PC-3 (cell line): ENCODE measurements at regions not wholly inside any gene's neighbourhood (a gene's known extent, or its start where the extent isn't known, plus 50 kb on each side); places are given as distances from the start of the nearest gene placed in this dataset.

Source experiments
- ATAC-seq: fragments of 200-7000 bp; cut with Tn5 transposase; 2 replicates; pipeline ENCODE4 v1.9.1; 2020; ENCODE audit warnings: mild to moderate bottlenecking, moderate library complexity
- BruUV-seq: library from RNA; stranded (reverse); fragments of 400-500 nt; replicated peaks from 2 replicates; lab custom pipeline; 2021; lab: Mats Ljungman, UMichigan
- CTCF ChIA-PET: fragments of 300-600 bp; sonication (Branson Sonifier 250); formaldehyde crosslinking; loops from one replicate; lab custom pipeline; 2022; ENCODE audit warnings: antibody characterized with exemption; lab: Charles Lee
- POLR2A ChIA-PET: fragments of 300-600 bp; sonication (Branson Sonifier 250); formaldehyde crosslinking; loops from one replicate; lab custom pipeline; 2022; ENCODE audit warnings: antibody characterized with exemption; ENCODE audit not compliant: unreplicated experiment; lab: Charles Lee
- DNase-seq: peaks from one replicate; pipeline ENCODE4 v3.0.0-alpha.2; 2015
- H2AFZ ChIP-seq: fragments of 300-600 bp; sonication (generic); 2 replicates; pipeline ENCODE4 v1.6.0; 2016; ENCODE audit warnings: antibody characterized with exemption, low read length
- H3F3A ChIP-seq: fragments of 300-600 bp; sonication (generic); one replicate; pipeline ENCODE4 v1.6.0; 2017; ENCODE audit warnings: antibody characterized with exemption, low read length, control low read depth, mild to moderate bottlenecking; ENCODE audit not compliant: unreplicated experiment
- H3K27ac ChIP-seq: fragments of 300-600 bp; sonication (generic); 2 replicates; pipeline ENCODE4 v1.5.1; 2016; ENCODE audit warnings: mild to moderate bottlenecking, low read length
- H3K27me3 ChIP-seq: fragments of 300-600 bp; sonication (generic); 2 replicates; pipeline ENCODE4 v1.6.1; 2016; ENCODE audit warnings: low read length, mixed read lengths
- H3K36me3 ChIP-seq: fragments of 300-600 bp; sonication (generic); 2 replicates; pipeline ENCODE4 v1.6.1; 2016; ENCODE audit warnings: low read depth, mixed run types, low read length, mixed read lengths
- H3K4me1 ChIP-seq: fragments of 300-600 bp; sonication (generic); 2 replicates; pipeline ENCODE4 v1.5.1; 2016; ENCODE audit warnings: low read length; ENCODE audit not compliant: insufficient read depth
- H3K4me2 ChIP-seq: fragments of 300-600 bp; sonication (generic); 2 replicates; pipeline ENCODE4 v1.6.0; 2016; ENCODE audit warnings: low read length
- H3K4me3 ChIP-seq: fragments of 300-600 bp; sonication (generic); 2 replicates; pipeline ENCODE4 v1.5.1; 2016; ENCODE audit warnings: mild to moderate bottlenecking, low read length, mixed read lengths
- H3K79me2 ChIP-seq: fragments of 300-600 bp; sonication (generic); 2 replicates; pipeline ENCODE4 v1.6.1; 2017; ENCODE audit warnings: low read length, mixed read lengths
- H3K9ac ChIP-seq: fragments of 300-600 bp; sonication (generic); 2 replicates; pipeline ENCODE4 v1.6.0; 2016; ENCODE audit warnings: mild to moderate bottlenecking, low read length
- H3K9me2 ChIP-seq: fragments of 300-600 bp; sonication (generic); replicated peaks from 2 replicates; pipeline ENCODE4 v1.6.1; 2016; ENCODE audit warnings: mixed run types, low read length, mixed read lengths
- H3K9me3 ChIP-seq: fragments of 300-600 bp; sonication (generic); 2 replicates; pipeline ENCODE4 v1.6.1; 2016; ENCODE audit warnings: low read length, mixed read lengths
- H4K20me1 ChIP-seq: fragments of 300-600 bp; sonication (generic); 2 replicates; pipeline ENCODE4 v1.6.1; 2016; ENCODE audit warnings: low read length, mixed read lengths
- CTCF ChIP-seq: fragments of 300-600 bp; sonication (generic); conservative IDR thresholded peaks from 2 replicates; pipeline ENCODE4 v1.5.1; 2017; ENCODE audit warnings: antibody characterized with exemption, low read depth, mild to moderate bottlenecking, low read length
- EZH2 ChIP-seq: fragments of 300-600 bp; sonication (generic); IDR thresholded peaks from one replicate; pipeline ENCODE4 v1.6.1; 2017; ENCODE audit warnings: antibody characterized with exemption, mild to moderate bottlenecking, low read length; ENCODE audit not compliant: unreplicated experiment
- EZH2phosphoT487 ChIP-seq: fragments of 300-600 bp; sonication (generic); IDR thresholded peaks from 2 replicates; pipeline ENCODE4 v1.6.1; 2018; ENCODE audit warnings: mild to moderate bottlenecking, antibody characterized with exemption, low read length, borderline replicate concordance
- intact Hi-C: fragments of 100-400 bp; cut with micrococcal nuclease; formaldehyde crosslinking; loops from 2 replicates; pipeline ENCODE4 v1.9.0; 2023

- no peak for TF ChIP-seq CTCF
- TF ChIP-seq EZH2phosphoT487 = no peak
- TF ChIP-seq EZH2 = no peak
- no peak overlapping the region for H3K4me2 ChIP-seq
- H3K4me3 ChIP-seq = no peak overlapping the region
- ChIA-PET CTCF (no interaction called here), POLR2A (no interaction called here)
- no peak overlapping the region for H3K27ac ChIP-seq
- H3K9me3 ChIP-seq = no peaks in the 10 kb centered on the region
- DNase-seq = no peak
- H3F3A ChIP-seq = no peaks in the 10 kb centered on the region
- H3K79me2 ChIP-seq = no peaks in the 10 kb centered on the region
- intact Hi-C loops = no loop called here
- no peak overlapping the region for H2AFZ ChIP-seq
- H3K27me3 ChIP-seq = no peaks in the 10 kb centered on the region
- H3K9me2 ChIP-seq = no peaks in the 10 kb centered on the region
- BruUV-seq = no TSS peak
- H4K20me1 ChIP-seq = no peaks in the 10 kb centered on the region
- no peaks in the 10 kb centered on the region for H3K36me3 ChIP-seq
- H3K9ac ChIP-seq = no peak overlapping the region
- H3K4me1 ChIP-seq = peaks cover 6% of the 10 kb centered on the region; the same call in 1 of the 2 replicates
- no peak for ATAC-seq
These were observed 330.4 kb downstream of the LPIN1 start for GRCh38 chr2:12076810-12077209.

DNA sequence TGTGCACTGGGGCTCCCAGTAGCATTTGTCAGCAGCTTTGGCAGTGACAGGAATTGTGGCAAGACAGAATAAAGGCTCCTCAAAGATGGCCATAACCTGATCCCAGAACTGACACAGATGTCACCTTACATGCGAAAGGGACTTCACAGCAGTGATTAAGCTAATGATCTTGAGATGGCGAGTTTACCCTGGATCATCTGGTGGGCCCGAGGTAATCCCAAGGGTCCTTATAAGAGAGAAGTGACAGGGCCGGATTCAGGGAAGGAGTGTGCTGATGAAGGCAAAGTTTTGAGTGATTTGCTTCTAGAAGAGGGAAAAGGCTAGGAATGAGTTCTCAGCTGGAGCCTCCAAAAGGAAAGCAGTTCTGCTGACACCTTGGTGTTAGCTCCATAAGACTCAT is 333.9 kb downstream of the LPIN1 start:
- DNase-seq = no peak
- BruUV-seq = no TSS peak
- no peaks in the 10 kb centered on the region for H3K9me2 ChIP-seq
- H3K9me3 ChIP-seq = no peaks in the 10 kb centered on the region
- no peaks in the 10 kb centered on the region for H3K79me2 ChIP-seq
- no peak for TF ChIP-seq EZH2
- no peak for TF ChIP-seq CTCF
- no peak for TF ChIP-seq EZH2phosphoT487
- H2AFZ ChIP-seq = no peak overlapping the region
- H4K20me1 ChIP-seq = no peaks in the 10 kb centered on the region
- H3K27ac ChIP-seq = no peak overlapping the region
- intact Hi-C loops = no loop called here
- peaks cover 6% of the 10 kb centered on the region; the same call in 1 of the 2 replicates for H3K4me1 ChIP-seq
- H3K36me3 ChIP-seq = no peaks in the 10 kb centered on the region
- H3K27me3 ChIP-seq = no peaks in the 10 kb centered on the region
- ATAC-seq = no peak
- H3K4me3 ChIP-seq = no peak overlapping the region
- ChIA-PET POLR2A (no interaction called here), CTCF (no interaction called here)
- no peak overlapping the region for H3K4me2 ChIP-seq
- no peak overlapping the region for H3K9ac ChIP-seq
- H3F3A ChIP-seq = no peaks in the 10 kb centered on the region

DNA sequence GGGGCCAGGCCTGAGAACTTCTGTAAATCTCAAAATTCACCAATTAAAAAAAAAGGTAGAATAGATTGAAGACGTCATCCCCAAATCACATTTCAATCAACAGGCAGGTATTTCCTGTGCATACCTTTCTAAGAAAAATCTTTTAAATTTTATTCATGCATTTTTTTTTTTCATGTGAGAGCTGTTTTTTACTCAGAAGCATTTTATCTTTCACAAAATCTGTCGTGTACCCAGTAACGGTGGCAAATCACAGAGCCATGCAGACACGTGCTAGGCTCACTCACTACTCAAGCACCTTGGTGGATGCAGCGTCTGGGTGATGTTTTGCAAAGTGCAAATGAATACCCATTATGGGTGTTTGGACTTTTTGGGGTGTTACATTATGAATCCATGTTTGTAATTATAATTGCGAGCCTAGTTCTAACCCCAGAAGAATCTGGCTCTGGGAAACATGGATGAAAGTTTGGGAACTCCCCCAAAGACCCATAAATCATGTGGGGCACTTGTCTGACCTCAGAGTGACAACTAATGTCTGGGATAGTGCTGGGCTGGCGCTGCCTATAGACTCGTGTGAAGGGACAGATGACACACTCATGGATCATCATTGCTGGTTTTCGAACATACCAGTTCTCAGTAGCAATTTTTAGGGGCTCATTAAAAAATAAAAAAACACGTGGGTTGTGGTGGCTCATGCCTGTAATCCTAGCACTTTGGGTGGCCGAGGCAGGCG is 335.2 kb downstream of the LPIN1 start:
- peaks cover 6% of the 10 kb centered on the region; the same call in 1 of the 2 replicates for H3K4me1 ChIP-seq
- CTCF ChIA-PET = no interaction called here
- DNase-seq (peak; percentile 72), ATAC-seq (no peak; the same call in 1 of the 2 replicates)
- no peaks in the 10 kb centered on the region for H3K27me3 ChIP-seq
- no peaks in the 10 kb centered on the region for H3K36me3 ChIP-seq
- H3K79me2 ChIP-seq = no peaks in the 10 kb centered on the region
- H3K4me3 ChIP-seq = no peak overlapping the region
- no peak overlapping the region for H2AFZ ChIP-seq
- H3K4me2 ChIP-seq = no peak overlapping the region
- no peaks in the 10 kb centered on the region for H3K9me2 ChIP-seq
- no peaks in the 10 kb centered on the region for H3K9me3 ChIP-seq
- intact Hi-C loops = no loop called here
- H3F3A ChIP-seq = no peaks in the 10 kb centered on the region
- no peaks in the 10 kb centered on the region for H4K20me1 ChIP-seq
- no peak overlapping the region for H3K9ac ChIP-seq
- TF ChIP-seq EZH2phosphoT487 (no peak), CTCF (no peak), EZH2 (no peak)
- POLR2A ChIA-PET = no interaction called here
- no TSS peak for BruUV-seq
- no peak overlapping the region for H3K27ac ChIP-seq
